Spleen (tissue), 11 donors: ENCODE measurements at regions not wholly inside any gene's neighbourhood (a gene's known extent, or its start where the extent isn't known, plus 50 kb on each side); places are given as distances from the start of the nearest gene placed in this dataset.

Experiments used
- DNase-seq: peaks from one replicate; pipeline ENCODE4 v3.0.0-alpha.2; 2020
- H3K27ac ChIP-seq, 8 donors: fragments of 200-600 bp; sonication (generic) in 7 of 8; 1 replicate in 4 of 8; 2 replicates in 4 of 8; pipeline versions ENCODE4 v1.5.0 to v1.8.0; 2016 to 2021; ENCODE audit warnings: inconsistent platforms in 4 of 8, mild to moderate bottlenecking in 4 of 8, moderate library complexity in 1 of 8
- H3K27me3 ChIP-seq, 7 donors: fragments of 200-600 bp; sonication (generic) in 6 of 7; replicated peaks in 1 of 7; 1 replicate in 4 of 7; 2 replicates in 3 of 7; pipeline versions ENCODE4 v1.5.0 to v1.8.0; 2016 to 2021; ENCODE audit warnings: inconsistent platforms in 3 of 7, mild to moderate bottlenecking in 1 of 7
- H3K36me3 ChIP-seq, 6 donors: fragments of 200-600 bp; sonication (generic) in 5 of 6; 1 replicate in 4 of 6; 2 replicates in 2 of 6; pipeline versions ENCODE4 v1.5.0 to v1.8.0; 2016 to 2021; ENCODE audit warnings: inconsistent platforms in 2 of 6
- H3K4me1 ChIP-seq, 6 donors: fragments of 200-600 bp; sonication (generic) in 5 of 6; 1 replicate in 3 of 6; 2 replicates in 3 of 6; pipeline versions ENCODE4 v1.5.0 to v1.8.0; 2016 to 2021; ENCODE audit warnings: inconsistent platforms in 3 of 6
- H3K4me3 ChIP-seq, 8 donors: fragments of 200-600 bp; sonication (generic) in 7 of 8; 1 replicate in 4 of 8; 2 replicates in 4 of 8; pipeline versions ENCODE4 v1.5.0 to v1.8.0; 2016 to 2021; ENCODE audit warnings: inconsistent platforms in 4 of 8, mild to moderate bottlenecking in 4 of 8, moderate library complexity in 2 of 8
- H3K9me3 ChIP-seq, 8 donors: fragments of 200-600 bp; sonication (generic) in 7 of 8; 1 replicate in 4 of 8; 2 replicates in 4 of 8; pipeline versions ENCODE4 v1.5.0 to v1.8.0; 2016 to 2021; ENCODE audit warnings: inconsistent platforms in 4 of 8
- CTCF ChIP-seq, 11 experiments: fragments of 200-600 bp in 7 of 11; fragments of 450-650 bp in 4 of 11; sonication (generic) in 4 of 11; IDR thresholded peaks in 8 of 11; conservative IDR thresholded peaks in 3 of 11; 1 replicate in 7 of 11; 2 replicates in 4 of 11; pipeline versions ENCODE4 v1.4.0 to v1.8.0; 2016 to 2021; ENCODE audit warnings: antibody characterized with exemption in 11 of 11, inconsistent platforms in 4 of 11, mild to moderate bottlenecking in 1 of 11
- POLR2A ChIP-seq, 3 donors: fragments of 450-650 bp; IDR thresholded peaks; one replicate each; pipeline ENCODE4 v1.5.1; 2017; ENCODE audit warnings: antibody characterized with exemption in 3 of 3, mild to moderate bottlenecking in 1 of 3
- POLR2AphosphoS5 ChIP-seq, 3 donors: sonication (generic); formaldehyde crosslinking; IDR thresholded peaks; one replicate each; pipeline ENCODE4 v1.5.1; 2017; ENCODE audit warnings: antibody characterized with exemption in 3 of 3
- WGBS, 5 donors: extraction: QIAGEN DNeasy Blood & Tissue Kit in 3 of 5; methylation state at CpG; one replicate each; pipeline versions ENCODE4 v1.1.5 to v1.1.7; 2013 to 2018; 5-methylcytosine and 5-hydroxymethylcytosine counted together
- intact Hi-C: fragments of 100-400 bp; cut with DNase I; formaldehyde crosslinking; loops from one replicate; pipeline ENCODE4 v1.15.0; 2023; ENCODE audit warnings: low total_unique reads
- donor health status: healthy with polysubstance abuse.
- donor health status: DM: no; HTN: no; CAD: no; lungs with moderate emphysema.
- donor health status: DM: no; HTN: no; CAD: no.
- donor health status: Bipolar disorder and iron deficiency.
- donor health status: healthy.
- donor health status: DM: no; HTN: no; CAD: no.
- donor health status: DM: yes; HTN: yes; CAD: no.

GRCh38 chr3:113157408-113158030 is 53.8 kb upstream of the BOC start:
- H3K4me3 ChIP-seq = no peak overlapping the region
- no peak for DNase-seq
- H3K36me3 ChIP-seq = no peaks in the 10 kb centered on the region
- 79 to 95% (median 82%) methylated on average over 3 of the region's 3 CpGs for WGBS, 5 donors
- H3K4me1 ChIP-seq = no peaks in the 10 kb centered on the region
- TF ChIP-seq POLR2A (IDR thresholded peaks at IDR 0.05) = no peak
- TF ChIP-seq CTCF (IDR thresholded peaks at IDR 0.05 in 8 of 11, conservative IDR thresholded peaks at IDR 0.05 in 3 of 11) = no peak
- no peaks in the 10 kb centered on the region for H3K9me3 ChIP-seq
- no peak overlapping the region for H3K27ac ChIP-seq
- intact Hi-C loops = no loop called here
- no peaks in the 10 kb centered on the region for H3K27me3 ChIP-seq

GRCh38 chr3:113158171-113158570 is 53.2 kb upstream of the BOC start:
- Histone ChIP-seq H3K27ac (no peak overlapping the region), H3K4me3 (no peak overlapping the region), H3K27me3 (no peaks in the 10 kb centered on the region), H3K9me3 (no peaks in the 10 kb centered on the region), H3K4me1 (no peaks in the 10 kb centered on the region), H3K36me3 (no peaks in the 10 kb centered on the region)
- WGBS, 5 donors = 90 to 95% (median 91%) methylated on average over 4 of the region's 4 CpGs
- no peak for DNase-seq
- intact Hi-C loops = no loop called here
- TF ChIP-seq POLR2A (IDR thresholded peaks at IDR 0.05) (no peak), POLR2AphosphoS5 (IDR thresholded peaks at IDR 0.05) (no peak), CTCF (IDR thresholded peaks at IDR 0.05 in 8 of 11, conservative IDR thresholded peaks at IDR 0.05 in 3 of 11) (no peak)
